Activated CD4-positive, CD25-positive, alpha-beta regulatory T cell (primary cell): ENCODE measurements at regions not wholly inside any gene's neighbourhood (a gene's known extent, or its start where the extent isn't known, plus 50 kb on each side); places are given as distances from the start of the nearest gene placed in this dataset.

Source experiments
- DNase-seq, 4 experiments: peaks; one replicate each; lab custom pipeline; 2025; lab: John Stamatoyannopoulos, UW

DNA sequence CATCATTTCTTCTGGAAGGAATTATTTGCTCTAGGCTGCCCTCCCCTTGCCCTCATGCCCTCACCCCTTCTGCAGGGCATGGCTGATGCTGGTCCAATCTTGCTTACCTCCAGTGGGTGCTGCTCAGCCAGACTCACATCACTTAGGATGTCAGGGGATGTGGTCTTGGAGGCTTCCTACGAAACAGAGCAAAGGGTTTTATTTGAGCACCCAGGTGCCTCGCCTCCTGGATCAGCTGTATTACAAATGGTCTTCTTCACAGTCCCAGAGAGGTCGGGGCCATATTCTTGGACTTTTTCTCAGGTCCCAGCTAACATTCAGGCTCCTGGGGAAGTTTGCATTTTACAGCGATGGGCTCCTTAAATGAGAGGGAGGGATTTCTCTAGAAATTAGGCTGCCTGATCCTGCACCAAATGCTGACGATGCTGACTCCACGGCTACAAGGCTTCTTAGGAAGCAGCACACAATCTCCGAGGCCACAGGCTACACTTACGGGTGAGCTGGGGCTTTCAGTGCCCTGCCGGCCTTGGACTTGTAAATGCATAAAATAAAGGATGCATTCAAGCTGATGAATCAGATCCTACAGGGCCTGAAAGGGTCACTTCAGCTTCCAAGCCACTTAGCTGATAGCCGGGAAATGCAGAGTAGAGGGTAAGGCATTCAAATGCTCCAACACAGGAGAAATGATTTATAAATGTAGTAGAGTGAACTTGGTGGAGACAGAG, 159.8 kb upstream of the ECI2 start:
- no peak for DNase-seq

DNA sequence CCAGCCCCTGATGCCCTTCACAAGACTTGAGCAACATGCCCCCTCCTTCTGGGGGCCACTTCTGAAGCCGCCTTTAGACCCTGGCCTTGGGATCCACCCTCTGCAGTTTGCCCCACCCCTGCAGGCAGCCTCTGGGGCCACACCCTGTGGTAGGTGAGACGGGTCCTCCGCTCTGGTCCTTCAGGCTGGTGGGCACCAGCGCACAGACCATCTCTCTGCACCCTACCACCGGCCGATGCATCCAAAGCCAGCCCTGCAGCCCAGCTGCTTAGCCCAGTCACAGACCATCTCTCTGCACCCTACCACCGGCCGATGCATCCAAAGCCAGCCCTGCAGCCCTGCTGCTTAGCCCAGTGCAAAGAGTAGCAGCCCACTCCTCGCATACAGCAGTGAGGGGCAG, 159.3 kb upstream of the ECI2 start:
- no peak for DNase-seq

DNA sequence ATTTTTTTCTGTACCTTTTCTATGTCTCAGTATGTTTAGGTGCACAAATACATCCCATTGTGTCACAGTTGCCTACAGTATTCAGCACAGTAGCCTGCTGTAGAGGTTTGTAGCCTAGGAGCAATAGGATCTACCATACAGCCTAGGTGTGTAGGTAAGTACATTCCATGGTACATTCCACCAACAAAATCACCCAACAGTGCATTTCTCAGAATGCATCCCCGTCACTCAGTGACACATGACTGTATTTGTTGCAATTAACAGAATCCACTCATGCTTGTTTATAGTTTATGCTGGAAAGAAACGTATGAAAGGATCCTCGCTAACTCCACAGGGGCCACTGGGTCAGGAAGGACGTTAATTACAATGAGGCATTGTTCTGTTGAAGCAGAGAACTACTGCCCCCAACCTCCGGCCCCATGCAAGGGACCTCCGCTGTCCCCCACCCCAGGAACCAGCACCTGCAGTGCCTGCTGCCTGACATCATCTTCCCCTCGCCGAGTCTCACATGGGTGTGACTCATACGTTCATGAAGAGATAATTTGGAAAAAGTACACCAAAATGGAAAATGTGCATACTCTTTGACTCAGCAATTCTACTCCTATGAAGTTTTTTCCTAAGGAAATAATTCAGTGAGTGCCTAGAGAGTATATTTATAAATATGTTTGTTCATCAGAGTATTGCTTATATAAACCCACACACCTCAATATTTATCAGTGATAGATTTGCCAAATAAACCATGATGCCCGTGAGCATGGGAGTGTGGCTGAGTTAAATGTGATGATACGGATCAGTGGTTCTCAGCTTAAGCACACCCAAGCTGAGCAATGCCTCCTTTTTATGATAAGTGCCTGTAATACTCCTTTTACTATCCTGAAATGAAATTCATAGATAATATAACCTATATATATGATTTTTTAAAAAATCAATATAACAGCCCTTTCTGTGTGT, 156.4 kb upstream of the ECI2 start:
- DNase-seq, result no peak

DNA sequence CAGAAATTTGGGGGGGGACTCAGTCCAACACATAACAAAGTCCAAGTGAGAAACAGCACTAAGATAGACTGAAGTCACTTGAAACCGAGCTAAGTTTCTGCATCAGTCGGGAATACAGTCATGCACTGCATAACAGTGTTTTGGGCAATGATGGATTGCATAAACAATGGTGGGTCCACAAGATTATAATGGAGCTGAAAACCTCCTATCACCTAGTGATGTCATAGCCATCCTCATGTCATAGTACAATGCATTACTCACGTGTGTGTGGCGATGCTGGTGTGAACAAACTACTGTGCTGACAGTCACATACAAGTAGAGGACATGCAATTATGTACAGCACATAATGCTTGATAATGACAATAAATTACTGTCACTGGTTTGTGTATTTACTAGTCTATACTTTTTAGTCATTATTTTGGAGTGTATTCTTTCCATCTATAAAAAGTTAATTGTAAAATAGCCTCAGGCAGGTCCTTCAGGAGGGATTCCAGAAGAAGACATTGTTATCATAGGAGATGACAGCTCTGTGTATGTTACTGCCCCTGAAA, 154.5 kb upstream of the ECI2 start:
- no peak for DNase-seq

DNA sequence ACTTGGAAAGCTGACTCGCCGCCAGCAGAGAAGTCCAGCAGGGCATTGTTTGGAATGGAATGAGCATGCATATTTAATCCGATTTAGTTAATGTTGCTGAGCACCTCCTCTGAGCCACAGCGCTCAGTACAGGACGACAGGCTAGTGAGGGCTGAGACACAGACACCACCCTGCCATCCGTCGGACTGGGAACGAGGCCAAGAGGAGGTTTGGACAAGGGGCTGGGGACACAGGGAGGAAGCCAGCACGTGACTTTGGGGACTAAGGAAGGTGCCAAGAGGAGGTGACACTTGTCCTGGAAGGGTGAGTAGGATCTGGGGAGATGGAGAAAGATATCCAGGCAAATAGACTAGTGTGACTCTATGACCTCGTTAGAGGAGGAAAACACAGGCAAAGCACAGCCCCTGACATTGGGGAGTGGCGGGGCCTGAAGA, 152.5 kb upstream of the ECI2 start:
- DNase-seq, result no peak

DNA sequence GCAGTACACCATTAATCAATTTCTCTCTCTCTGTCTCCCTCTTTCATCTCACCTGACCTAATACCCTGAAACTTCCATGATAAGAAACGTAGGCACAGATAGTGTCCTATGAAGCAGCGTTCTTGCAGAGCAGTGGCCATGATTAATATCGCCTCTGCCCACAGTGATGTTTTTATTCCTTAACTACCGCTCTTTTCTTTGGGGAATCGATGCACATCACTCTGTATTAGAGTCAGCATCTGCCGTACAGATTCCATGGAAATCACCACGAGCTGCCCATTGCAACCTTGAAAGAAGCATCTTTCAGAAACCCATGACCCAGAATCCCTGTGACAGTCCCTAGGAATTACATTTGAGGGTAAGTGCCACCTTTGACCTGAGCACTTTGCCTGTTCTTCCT, 152.0 kb upstream of the ECI2 start:
- DNase-seq, result no peak

DNA sequence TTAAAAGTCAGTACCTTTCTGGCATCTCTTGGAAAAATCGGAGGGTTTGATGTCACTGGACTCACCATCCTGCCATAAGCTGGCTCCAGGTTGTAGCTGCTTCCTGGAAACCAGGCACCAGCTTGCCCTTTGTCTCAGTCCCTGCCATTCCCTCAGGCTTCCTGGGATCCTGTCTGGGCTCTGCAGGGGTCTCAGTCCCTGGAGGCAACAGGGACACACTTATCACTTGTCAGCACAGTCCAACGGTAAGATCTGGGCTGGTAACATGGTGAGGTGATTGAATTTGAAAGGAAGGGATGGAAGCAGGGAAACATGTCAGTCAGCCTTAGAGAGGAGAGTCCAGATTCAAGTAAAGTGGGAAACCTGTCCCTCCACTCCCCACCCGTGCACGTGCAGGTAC, 147.6 kb upstream of the ECI2 start:
- no peak for DNase-seq

DNA sequence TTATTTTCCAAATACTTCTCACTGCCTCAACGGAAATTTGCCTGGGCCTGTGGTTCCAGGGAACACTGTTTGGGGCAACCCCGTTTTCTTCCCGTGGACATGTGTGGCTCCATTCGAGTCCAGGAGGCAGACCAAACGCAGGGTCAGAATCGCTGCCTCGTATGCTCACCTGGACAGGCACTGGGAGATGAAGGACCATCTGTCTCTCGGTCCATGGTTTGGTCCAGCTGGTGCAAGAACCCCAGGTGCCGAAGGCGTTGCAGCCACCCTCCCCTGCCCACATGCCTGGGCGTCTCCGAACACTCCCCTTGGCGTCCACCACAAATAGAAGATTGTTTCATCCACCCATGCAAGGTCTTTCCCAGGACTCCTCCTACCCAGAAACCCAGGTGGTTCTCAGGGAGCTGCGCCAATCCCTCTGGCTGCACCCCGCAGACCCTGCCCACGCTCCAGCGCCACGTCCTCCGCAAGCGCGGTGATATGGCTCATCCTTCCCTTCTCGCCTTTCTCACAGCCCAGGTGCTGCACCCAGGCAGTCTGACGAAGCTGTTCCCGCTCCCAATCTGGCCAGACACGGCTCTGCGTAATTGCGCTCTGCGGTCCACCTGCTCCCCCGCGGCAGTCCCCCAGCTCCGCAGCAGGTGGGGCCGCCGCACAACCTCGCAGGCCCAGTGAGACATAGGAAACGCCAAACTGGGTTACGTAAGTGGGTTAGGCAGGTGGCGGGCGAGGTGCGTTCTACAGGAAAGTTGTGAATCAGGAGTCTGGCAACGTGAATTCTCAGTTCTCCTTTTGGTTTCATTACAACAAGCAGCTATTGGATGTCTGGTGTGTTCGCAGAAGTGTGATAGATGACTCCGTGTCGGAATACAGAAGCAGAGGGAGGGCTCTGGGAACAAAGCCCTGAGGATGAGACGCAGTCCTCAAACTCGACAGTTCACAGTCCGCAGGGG, 146.2 kb upstream of the ECI2 start:
- no peak for DNase-seq

GRCh38 chr6:4280707-4281106, 145.3 kb upstream of the ECI2 start:
- DNase-seq, result no peak

DNA sequence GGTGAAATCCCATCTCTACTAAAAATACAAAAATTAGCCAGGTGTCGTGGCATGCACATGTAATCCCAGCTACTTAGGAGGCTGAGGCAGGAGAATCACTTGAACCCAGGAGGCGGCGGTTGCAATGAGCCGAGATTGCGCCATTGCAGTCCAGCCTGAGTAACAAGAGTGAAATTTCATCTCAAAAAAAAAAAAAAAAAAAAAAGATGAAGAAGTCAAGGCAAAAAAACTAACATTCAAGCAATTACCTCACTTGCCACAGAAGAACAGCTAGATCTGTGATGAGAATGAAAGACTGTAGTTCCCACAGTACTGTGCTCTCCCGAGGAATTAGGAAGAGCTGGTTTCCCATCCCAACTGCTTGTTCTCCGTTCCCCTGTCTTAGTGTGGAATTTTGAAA, 144.7 kb upstream of the ECI2 start:
- DNase-seq, result no peak

GRCh38 chr6:4274382-4275082, 139.2 kb upstream of the ECI2 start:
- DNase-seq, result no peak

- no peak for DNase-seq
These were observed 137.6 kb upstream of the ECI2 start for GRCh38 chr6:4272996-4273395.

DNA sequence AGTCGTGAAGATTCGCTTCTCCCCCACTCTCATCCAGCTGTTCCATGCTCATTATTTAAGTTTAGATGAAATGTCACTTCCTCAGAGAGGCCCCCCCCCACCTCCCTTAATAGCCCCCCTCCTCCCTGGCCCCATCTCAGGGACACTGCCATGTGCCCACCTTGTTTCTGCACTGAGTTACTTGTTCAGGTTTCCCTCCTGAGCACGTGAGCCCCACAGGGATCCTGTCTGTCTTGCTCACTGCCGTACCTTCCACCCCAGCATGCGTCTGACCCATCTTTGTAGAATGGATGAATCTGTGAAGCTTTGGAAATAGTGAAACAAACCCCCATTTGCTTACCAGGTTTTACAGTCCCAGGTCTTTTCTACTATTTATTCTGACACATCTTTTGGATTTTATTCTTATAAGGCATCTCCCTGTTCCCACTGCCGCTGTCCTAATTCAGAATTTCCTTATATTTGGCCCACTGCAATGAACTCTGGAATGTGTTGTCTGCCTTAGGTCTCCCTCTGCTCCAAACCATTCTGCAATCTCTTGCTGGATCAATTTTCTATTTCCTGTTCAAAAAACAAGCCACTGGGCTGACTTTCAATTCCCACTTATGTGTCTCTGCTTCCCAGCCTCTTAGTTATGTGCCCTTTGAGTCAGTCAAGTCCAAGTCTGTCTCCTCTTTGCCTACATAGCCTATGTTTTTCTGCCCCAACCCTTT, 136.5 kb upstream of the ECI2 start:
- DNase-seq, result no peak

DNA sequence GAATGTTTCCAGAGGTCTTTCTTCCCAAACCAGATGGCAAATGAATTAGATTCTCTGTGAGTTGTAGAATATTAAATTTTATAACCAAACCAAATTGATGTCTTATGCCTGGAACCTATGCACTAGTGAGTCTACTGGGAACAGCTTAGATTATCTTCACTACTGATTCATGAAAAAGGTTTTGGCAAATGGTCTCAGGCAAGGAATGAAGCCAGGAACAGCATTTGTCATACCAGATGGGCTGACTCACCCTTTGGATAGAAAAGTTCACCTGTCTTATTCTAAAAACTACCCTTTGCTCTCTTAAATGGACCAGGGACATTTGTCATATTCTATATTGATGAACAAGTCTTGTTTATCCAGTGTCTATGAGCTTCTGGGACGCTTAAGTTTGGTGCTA, 135.4 kb upstream of the ECI2 start:
- DNase-seq, result no peak

DNA sequence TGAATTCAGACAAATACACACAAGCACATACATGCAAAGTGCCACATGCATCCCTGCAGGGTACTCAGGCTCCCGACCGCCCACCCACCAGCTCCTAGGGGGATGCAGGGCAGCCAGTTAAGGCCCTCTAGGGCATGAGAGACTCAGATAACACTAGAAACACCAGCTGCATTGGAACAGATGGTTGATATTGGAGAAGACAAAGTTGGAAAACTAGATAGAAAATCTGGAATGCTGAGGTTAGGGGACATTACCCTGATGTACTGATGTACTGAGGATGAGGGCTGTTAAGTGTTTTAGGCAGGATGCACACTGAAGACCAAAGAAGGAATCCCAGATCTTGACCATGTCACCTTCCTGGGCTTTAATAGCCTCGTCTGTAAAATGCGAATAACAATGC, 134.6 kb upstream of the ECI2 start:
- DNase-seq, result no peak

GRCh38 chr6:4268171-4268570, 132.8 kb upstream of the ECI2 start:
- DNase-seq, result no peak

DNA sequence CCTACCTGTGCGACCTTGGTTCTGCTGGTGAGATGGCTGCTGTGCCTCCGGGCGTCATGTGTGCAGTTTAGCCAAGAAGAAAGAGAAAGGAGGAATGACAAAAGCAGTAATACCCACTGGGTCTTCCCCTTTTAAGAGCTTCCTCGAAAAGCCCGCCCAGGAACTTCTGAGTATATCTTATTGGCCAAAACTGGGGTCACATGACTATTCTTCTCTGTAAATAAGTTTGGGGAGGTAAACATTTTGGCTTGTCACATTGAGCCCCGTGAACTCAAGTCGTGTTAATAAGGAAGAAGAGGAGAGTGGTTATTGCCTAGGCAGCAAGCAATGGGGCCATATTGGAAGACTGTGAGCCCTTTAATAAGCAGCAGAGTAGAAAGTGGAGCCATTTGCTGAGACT, 130.4 kb upstream of the ECI2 start:
- DNase-seq, result no peak

DNA sequence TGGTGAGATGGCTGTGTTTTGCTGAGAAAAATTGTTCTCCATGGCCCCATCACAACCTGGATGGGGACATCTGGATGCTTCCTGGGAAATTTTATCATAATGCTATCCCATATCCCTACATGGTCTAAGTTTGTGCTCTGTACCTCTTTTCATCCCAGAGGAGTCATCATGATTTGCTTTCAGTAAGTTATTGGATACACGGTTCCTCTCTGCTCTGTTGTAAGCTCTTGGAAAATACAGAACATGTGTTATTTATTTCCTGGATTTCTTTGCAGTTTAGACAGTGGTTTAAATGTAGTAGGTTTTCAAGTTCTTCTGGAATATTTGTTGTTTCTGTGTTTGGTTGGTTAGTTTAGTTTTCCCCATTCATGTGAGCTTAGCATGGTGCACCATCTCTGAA, 129.2 kb upstream of the ECI2 start:
- no peak for DNase-seq

GRCh38 chr6:4264081-4264480, 128.7 kb upstream of the ECI2 start:
- no peak for DNase-seq

DNA sequence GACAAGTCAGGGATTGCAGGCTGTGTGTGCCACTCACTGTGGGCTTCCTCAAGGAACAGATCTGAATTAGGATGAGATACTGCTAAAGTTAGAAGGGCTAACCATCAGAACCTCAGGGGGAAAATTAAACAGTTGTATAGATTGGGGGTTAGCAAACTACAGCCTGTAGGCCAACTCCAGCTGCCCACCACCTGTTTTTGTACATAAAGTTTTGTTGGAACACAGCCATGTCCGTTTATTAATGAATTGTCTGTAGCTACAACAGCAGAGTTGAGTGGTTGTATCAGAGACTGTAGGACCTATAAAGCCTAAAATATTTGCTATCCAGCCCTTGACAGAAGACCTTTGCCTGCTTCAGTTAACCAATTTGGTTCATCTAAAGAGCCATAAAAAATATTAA, 127.2 kb upstream of the ECI2 start:
- no peak for DNase-seq

DNA sequence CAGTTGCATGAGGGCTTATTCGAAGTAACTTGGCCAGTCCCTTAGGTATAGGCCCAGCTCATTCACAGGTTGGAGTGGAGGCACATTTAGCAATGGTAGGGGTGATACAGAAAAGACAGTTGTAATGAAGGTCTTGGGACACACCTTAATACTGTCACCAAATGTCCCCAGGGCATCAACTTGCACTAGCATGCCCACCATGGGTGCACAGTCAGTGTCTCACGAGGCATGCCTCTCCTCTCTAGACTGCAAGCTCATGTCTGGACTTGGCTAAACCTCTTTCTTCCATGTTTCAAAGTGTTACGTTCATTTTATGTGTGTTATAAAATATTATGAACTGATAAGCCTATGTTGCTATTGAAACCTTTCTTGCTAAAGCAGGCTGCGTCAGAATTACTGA, 124.0 kb upstream of the ECI2 start:
- DNase-seq, result no peak
